HEK293T (cell line): ENCODE measurements at regions not wholly inside any gene's neighbourhood (a gene's known extent, or its start where the extent isn't known, plus 50 kb on each side); places are given as distances from the start of the nearest gene placed in this dataset.

Source experiments
- ELF4 ChIP-seq: fragments of 450-650 bp; IDR thresholded peaks from 2 replicates; pipeline ENCODE4 v1.6.1; 2017; ENCODE audit warnings: antibody characterized with exemption
- FOXM1 ChIP-seq: fragments of 450-650 bp; IDR thresholded peaks from 2 replicates; pipeline ENCODE4 v1.6.1; 2017; ENCODE audit warnings: mild to moderate bottlenecking, borderline replicate concordance
- LEF1 ChIP-seq: fragments of 450-650 bp; IDR thresholded peaks from 2 replicates; pipeline ENCODE4 v1.6.1; 2017; ENCODE audit warnings: mild to moderate bottlenecking, borderline replicate concordance
- PKNOX1 ChIP-seq: fragments of 450-650 bp; IDR thresholded peaks from 2 replicates; pipeline ENCODE4 v1.6.1; 2016
- TARDBP ChIP-seq: fragments of 450-650 bp; IDR thresholded peaks from 2 replicates; pipeline ENCODE4 v1.6.1; 2016
- ZNF384 ChIP-seq: fragments of 450-650 bp; IDR thresholded peaks from 2 replicates; pipeline ENCODE4 v1.6.1; 2016

DNA sequence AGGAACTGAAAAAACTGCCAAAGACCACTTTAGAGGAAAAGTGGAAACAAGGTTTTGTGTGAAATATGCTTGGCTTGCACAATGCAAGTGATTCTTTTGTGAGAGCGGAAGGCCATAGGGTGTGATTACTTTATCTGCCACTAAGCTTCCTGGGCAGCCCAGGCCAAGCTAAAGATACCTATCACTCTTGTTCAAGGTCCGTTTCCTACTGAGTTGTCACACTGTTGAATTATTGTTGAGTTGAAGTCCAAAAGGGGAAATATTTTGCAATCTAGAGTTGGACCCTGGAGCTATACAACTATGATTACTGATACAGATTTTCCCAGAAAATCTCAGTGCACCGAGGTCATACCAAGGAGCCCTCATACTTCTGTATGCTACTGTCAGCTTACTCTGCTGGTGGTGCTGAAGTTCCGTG is 72.7 kb upstream of the CTAGE1 start:
- TF ChIP-seq PKNOX1 (no peak), TARDBP (no peak), FOXM1 (no peak), ZNF384 (no peak), ELF4 (no peak), LEF1 (no peak)
